ENCODE measurements at regions not wholly inside any gene's neighbourhood (a gene's known extent, or its start where the extent isn't known, plus 50 kb on each side); places are given as distances from the start of the nearest gene placed in this dataset.

DNA sequence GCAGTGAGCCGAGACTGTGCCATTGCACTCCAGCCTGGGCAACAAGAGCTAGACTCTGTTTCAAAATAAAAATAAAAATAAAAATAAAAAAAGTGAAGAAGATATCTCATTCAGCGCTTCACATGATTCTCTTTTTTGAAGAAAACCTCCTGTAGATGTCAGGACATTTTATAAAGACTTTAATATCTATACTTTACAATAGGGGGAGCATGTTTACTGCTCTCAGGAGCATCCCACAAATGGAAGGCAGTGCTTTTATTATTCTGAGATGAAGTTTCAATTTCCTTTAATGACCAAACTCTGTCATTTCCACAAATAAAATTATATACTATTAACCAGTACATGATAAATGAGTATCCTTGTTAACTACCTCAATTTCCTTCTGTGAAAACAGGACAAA lies 118.7 kb upstream of the MYOCD start:
- TF ChIP-seq POLR2AphosphoS5 (IDR thresholded peaks at IDR 0.05; ENCODE audit: low read depth, low read length) (no peak), SIN3A (IDR thresholded peaks at IDR 0.05; ENCODE audit: borderline replicate concordance, insufficient read depth, low read depth, low read length) (no peak), TCF7L2 (IDR thresholded peaks at IDR 0.05; ENCODE audit: low read depth, low read length) (no peak)
- TF ChIP-seq, protein P1, sequence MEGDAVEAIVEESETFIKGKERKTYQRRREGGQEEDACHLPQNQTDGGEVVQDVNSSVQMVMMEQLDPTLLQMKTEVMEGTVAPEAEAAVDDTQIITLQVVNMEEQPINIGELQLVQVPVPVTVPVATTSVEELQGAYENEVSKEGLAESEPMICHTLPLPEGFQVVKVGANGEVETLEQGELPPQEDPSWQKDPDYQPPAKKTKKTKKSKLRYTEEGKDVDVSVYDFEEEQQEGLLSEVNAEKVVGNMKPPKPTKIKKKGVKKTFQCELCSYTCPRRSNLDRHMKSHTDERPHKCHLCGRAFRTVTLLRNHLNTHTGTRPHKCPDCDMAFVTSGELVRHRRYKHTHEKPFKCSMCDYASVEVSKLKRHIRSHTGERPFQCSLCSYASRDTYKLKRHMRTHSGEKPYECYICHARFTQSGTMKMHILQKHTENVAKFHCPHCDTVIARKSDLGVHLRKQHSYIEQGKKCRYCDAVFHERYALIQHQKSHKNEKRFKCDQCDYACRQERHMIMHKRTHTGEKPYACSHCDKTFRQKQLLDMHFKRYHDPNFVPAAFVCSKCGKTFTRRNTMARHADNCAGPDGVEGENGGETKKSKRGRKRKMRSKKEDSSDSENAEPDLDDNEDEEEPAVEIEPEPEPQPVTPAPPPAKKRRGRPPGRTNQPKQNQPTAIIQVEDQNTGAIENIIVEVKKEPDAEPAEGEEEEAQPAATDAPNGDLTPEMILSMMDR (IDR thresholded peaks at IDR 0.05), result no peak
